Fibroblast of mammary gland (primary cell): ENCODE measurements at regions not wholly inside any gene's neighbourhood (a gene's known extent, or its start where the extent isn't known, plus 50 kb on each side); places are given as distances from the start of the nearest gene placed in this dataset.

Experiments
- DNase-seq: peaks from one replicate; pipeline ENCODE4 v3.0.0-alpha.2; 2010; ENCODE audit warnings: low read depth
- H3K4me3 ChIP-seq: 2 replicates; pipeline ENCODE4 v1.5.1; 2011; ENCODE audit warnings: low read depth, mild to moderate bottlenecking, low read length, moderate library complexity; ENCODE audit not compliant: control insufficient read depth
- CTCF ChIP-seq: conservative IDR thresholded peaks from 2 replicates; pipeline ENCODE4 v1.5.1; 2011; ENCODE audit warnings: low read depth, low read length, inconsistent platforms; ENCODE audit not compliant: control insufficient read depth, insufficient read depth

- no peak overlapping the region for H3K4me3 ChIP-seq
- DNase-seq = no peak
- TF ChIP-seq CTCF = no peak
Measured at GRCh38 chr9:26551451-26551850, 341.2 kb downstream of the CAAP1 start.

- no peak for TF ChIP-seq CTCF
- no peak for DNase-seq
- H3K4me3 ChIP-seq = no peak overlapping the region
Measured at GRCh38 chr9:26548781-26549290, 343.8 kb downstream of the CAAP1 start.

GRCh38 chr9:26539867-26540493 is 352.6 kb downstream of the CAAP1 start:
- no peak overlapping the region for H3K4me3 ChIP-seq
- TF ChIP-seq CTCF = no peak
- DNase-seq = no peak

- no peak overlapping the region for H3K4me3 ChIP-seq
- no peak for TF ChIP-seq CTCF
- no peak for DNase-seq
Measured at GRCh38 chr9:26537211-26537610, 355.4 kb downstream of the CAAP1 start.

GRCh38 chr9:26535151-26535550 is 357.5 kb downstream of the CAAP1 start:
- no peak for TF ChIP-seq CTCF
- H3K4me3 ChIP-seq = no peak overlapping the region
- no peak for DNase-seq

- no peak for TF ChIP-seq CTCF
- no peak for DNase-seq
- H3K4me3 ChIP-seq = no peak overlapping the region
Measured at GRCh38 chr9:26530841-26531240, 361.8 kb downstream of the CAAP1 start.
